Esophagus muscularis mucosa (tissue), 4 donors: ENCODE measurements at regions not wholly inside any gene's neighbourhood (a gene's known extent, or its start where the extent isn't known, plus 50 kb on each side); places are given as distances from the start of the nearest gene placed in this dataset.

ENCODE experiments used
- DNase-seq: peaks from one replicate; pipeline ENCODE4 v3.0.0-alpha.2; 2017; ENCODE audit errors: extremely low spot score
- H3K27ac ChIP-seq, 4 donors: fragments of 200-600 bp; sonication (generic); replicated peaks in 1 of 4; 1 replicate in 3 of 4; 2 replicates in 1 of 4; pipeline ENCODE4 v1.5.1; 2016 to 2019; ENCODE audit warnings: mild to moderate bottlenecking in 1 of 4
- H3K27me3 ChIP-seq, 4 donors: fragments of 200-600 bp; sonication (generic); one replicate each; pipeline versions ENCODE4 v1.5.1 to v1.6.0; 2016 to 2019
- H3K36me3 ChIP-seq, 4 donors: fragments of 200-600 bp; sonication (generic); one replicate each; pipeline ENCODE4 v1.5.1; 2016 to 2019
- H3K4me1 ChIP-seq, 4 donors: fragments of 200-600 bp; sonication (generic); one replicate each; pipeline ENCODE4 v1.5.1; 2016 to 2019
- H3K4me3 ChIP-seq, 4 donors: fragments of 200-600 bp; sonication (generic); 1 replicate in 2 of 4; 2 replicates in 2 of 4; pipeline ENCODE4 v1.5.1; 2016 to 2019; ENCODE audit warnings: mild to moderate bottlenecking in 4 of 4, moderate library complexity in 1 of 4
- H3K9me3 ChIP-seq, 4 donors: fragments of 200-600 bp; sonication (generic); 1 replicate in 3 of 4; 2 replicates in 1 of 4; pipeline ENCODE4 v1.5.1; 2016 to 2019
- CTCF ChIP-seq, 3 experiments: fragments of 200-600 bp in 2 of 3; fragments of 450-650 bp in 1 of 3; sonication (generic) in 2 of 3; IDR thresholded peaks; one replicate each; pipeline ENCODE4 v1.5.1; 2017 to 2019; ENCODE audit warnings: antibody characterized with exemption in 3 of 3, mild to moderate bottlenecking in 2 of 3, moderate library complexity in 1 of 3
- EP300 ChIP-seq: sonication (generic); formaldehyde crosslinking; IDR thresholded peaks from one replicate; pipeline ENCODE4 v1.6.1; 2017; ENCODE audit warnings: antibody characterized with exemption
- POLR2A ChIP-seq: fragments of 450-650 bp; IDR thresholded peaks from one replicate; pipeline ENCODE4 v1.6.1; 2017; ENCODE audit warnings: antibody characterized with exemption, moderate library complexity, mild to moderate bottlenecking, low read depth
- POLR2AphosphoS5 ChIP-seq, 2 donors: sonication (generic); formaldehyde crosslinking; IDR thresholded peaks; one replicate each; pipeline ENCODE4 v1.6.1; 2017; ENCODE audit warnings: antibody characterized with exemption in 2 of 2
- WGBS: methylation state at CpG from one replicate; pipeline ENCODE4 v1.1.5; 2018; 5-methylcytosine and 5-hydroxymethylcytosine counted together
- intact Hi-C: fragments of 100-400 bp; cut with DNase I; formaldehyde crosslinking; loops from one replicate; pipeline ENCODE4 v1.15.1; 2023

- TF ChIP-seq EP300 = no peak
- no peak for TF ChIP-seq CTCF (IDR thresholded peaks at IDR 0.05)
- no peak for TF ChIP-seq POLR2AphosphoS5 (IDR thresholded peaks at IDR 0.05)
- no peak for TF ChIP-seq POLR2A
- intact Hi-C loops = no loop called here
- H3K36me3 ChIP-seq = no peaks in the 10 kb centered on the region
- no peak for DNase-seq
- no peak overlapping the region for H3K27ac ChIP-seq
- no peaks in the 10 kb centered on the region for H3K27me3 ChIP-seq
- no peaks in the 10 kb centered on the region for H3K9me3 ChIP-seq
- no peak overlapping the region for H3K4me3 ChIP-seq
- H3K4me1 ChIP-seq = peaks cover 0 to 16% (median 8%) of the 10 kb centered on the region in 4 donors
- WGBS = 33% methylated on average over 1 of the region's 1 CpG
Observed at GRCh38 chr6:88374553-88374952, 208.4 kb upstream of the CNR1 start.

GRCh38 chr6:88371480-88371879 is 205.3 kb upstream of the CNR1 start:
- H3K9me3 ChIP-seq = no peaks in the 10 kb centered on the region
- no peaks in the 10 kb centered on the region for H3K27me3 ChIP-seq
- intact Hi-C loops = no loop called here
- no peak for TF ChIP-seq EP300
- no peak for TF ChIP-seq CTCF (IDR thresholded peaks at IDR 0.05)
- TF ChIP-seq POLR2AphosphoS5 (IDR thresholded peaks at IDR 0.05) = no peak
- no peak for TF ChIP-seq POLR2A
- no peaks in the 10 kb centered on the region for H3K36me3 ChIP-seq
- whole genome bisulfite sequencing = 61% methylated on average over 2 of the region's 2 CpGs
- H3K27ac ChIP-seq = no peak overlapping the region
- peaks cover 0 to 4% (median 3%) of the 10 kb centered on the region in 4 donors for H3K4me1 ChIP-seq
- DNase-seq = no peak
- no peak overlapping the region for H3K4me3 ChIP-seq

GRCh38 chr6:88370127-88370710 is 204.1 kb upstream of the CNR1 start:
- no peaks in the 10 kb centered on the region for H3K36me3 ChIP-seq
- 90% methylated on average over 4 of the region's 4 CpGs for WGBS
- H3K27me3 ChIP-seq = no peaks in the 10 kb centered on the region
- no peak overlapping the region for H3K27ac ChIP-seq
- no peak overlapping the region for H3K4me3 ChIP-seq
- TF ChIP-seq CTCF (IDR thresholded peaks at IDR 0.05) (no peak), EP300 (no peak), POLR2A (no peak), POLR2AphosphoS5 (IDR thresholded peaks at IDR 0.05) (no peak)
- no peak for DNase-seq
- H3K4me1 ChIP-seq = no peaks in the 10 kb centered on the region
- intact Hi-C loops = no loop called here
- no peaks in the 10 kb centered on the region for H3K9me3 ChIP-seq

GRCh38 chr6:88369262-88369661 is 203.1 kb upstream of the CNR1 start:
- DNase-seq = no peak
- Histone ChIP-seq H3K27me3 (no peaks in the 10 kb centered on the region), H3K9me3 (no peaks in the 10 kb centered on the region), H3K4me1 (no peaks in the 10 kb centered on the region), H3K36me3 (no peaks in the 10 kb centered on the region), H3K27ac (no peak overlapping the region), H3K4me3 (no peak overlapping the region)
- no peak for TF ChIP-seq CTCF (IDR thresholded peaks at IDR 0.05)
- intact Hi-C loops = no loop called here
- 71% methylated on average over 3 of the region's 3 CpGs for WGBS

- Histone ChIP-seq H3K36me3 (no peaks in the 10 kb centered on the region), H3K4me1 (no peaks in the 10 kb centered on the region), H3K9me3 (no peaks in the 10 kb centered on the region), H3K27ac (no peak overlapping the region), H3K27me3 (no peaks in the 10 kb centered on the region), H3K4me3 (no peak overlapping the region)
- 57% methylated on average over 2 of the region's 2 CpGs for WGBS
- TF ChIP-seq CTCF (IDR thresholded peaks at IDR 0.05) (no peak), POLR2AphosphoS5 (IDR thresholded peaks at IDR 0.05) (peak in 1 of 2 donors; percentile 25)
- intact Hi-C loops = no loop called here
- DNase-seq = no peak
Observed at GRCh38 chr6:88368071-88368787, 202.1 kb upstream of the CNR1 start.
